ENCODE measurements at regions not wholly inside any gene's neighbourhood (a gene's known extent, or its start where the extent isn't known, plus 50 kb on each side); places are given as distances from the start of the nearest gene placed in this dataset.

GRCh38 chr12:59941461-59941860 lies 345.6 kb downstream of the SLC16A7 start:
- Histone ChIP-seq H3K36me3 (ENCODE audit: control insufficient read depth in 2 of 2, insufficient read depth in 1 of 2, low read length in 2 of 2) (no peaks in the 10 kb centered on the region), H3K4me3 (ENCODE audit: low read depth, low read length) (no peak overlapping the region), H3K27ac (ENCODE audit: extremely low read depth, low read depth, low read length) (no peak overlapping the region), H3K9me3 (ENCODE audit: control insufficient read depth, insufficient read depth, low read depth, low read length) (no peaks in the 10 kb centered on the region), H3K4me1 (ENCODE audit: control insufficient read depth, insufficient read depth, low read length) (no peaks in the 10 kb centered on the region)
- POLR2A ChIA-PET, result no interaction called here
- TF ChIP-seq ZNF521 (tag by site-specific recombination; IDR thresholded peaks at IDR 0.05), result no peak
- TF ChIP-seq ZSCAN23 (tag by site-specific recombination; IDR thresholded peaks at IDR 0.05), result no peak
- TF ChIP-seq ZNF544 (tag by site-specific recombination; IDR thresholded peaks at IDR 0.05), result no peak
- no peak for TF ChIP-seq ZNF2 (tag by site-specific recombination; IDR thresholded peaks at IDR 0.05)
- TF ChIP-seq KLF8 (tag by site-specific recombination; IDR thresholded peaks at IDR 0.05), result no peak
- TF ChIP-seq, protein P1, sequence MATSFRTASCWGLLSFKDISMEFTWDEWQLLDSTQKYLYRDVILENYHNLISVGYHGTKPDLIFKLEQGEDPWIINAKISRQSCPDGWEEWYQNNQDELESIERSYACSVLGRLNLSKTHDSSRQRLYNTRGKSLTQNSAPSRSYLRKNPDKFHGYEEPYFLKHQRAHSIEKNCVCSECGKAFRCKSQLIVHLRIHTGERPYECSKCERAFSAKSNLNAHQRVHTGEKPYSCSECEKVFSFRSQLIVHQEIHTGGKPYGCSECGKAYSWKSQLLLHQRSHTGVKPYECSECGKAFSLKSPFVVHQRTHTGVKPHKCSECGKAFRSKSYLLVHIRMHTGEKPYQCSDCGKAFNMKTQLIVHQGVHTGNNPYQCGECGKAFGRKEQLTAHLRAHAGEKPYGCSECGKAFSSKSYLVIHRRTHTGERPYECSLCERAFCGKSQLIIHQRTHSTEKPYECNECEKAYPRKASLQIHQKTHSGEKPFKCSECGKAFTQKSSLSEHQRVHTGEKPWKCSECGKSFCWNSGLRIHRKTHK (tag by site-specific recombination; IDR thresholded peaks at IDR 0.05), result no peak
- TF ChIP-seq TRIM28 (IDR thresholded peaks at IDR 0.05; ENCODE audit: borderline replicate concordance, low read length), result no peak
- TF ChIP-seq ZSCAN30 (tag by site-specific recombination; IDR thresholded peaks at IDR 0.05), result no peak
- no peak for TF ChIP-seq ZNF549 (tag by site-specific recombination; IDR thresholded peaks at IDR 0.05)
- no peak for TF ChIP-seq ZNF48 (tag by site-specific recombination; IDR thresholded peaks at IDR 0.05)
- no peak for TF ChIP-seq ZNF221 (tag by site-specific recombination; IDR thresholded peaks at IDR 0.05; ENCODE audit: borderline replicate concordance)
- TF ChIP-seq, protein P2, sequence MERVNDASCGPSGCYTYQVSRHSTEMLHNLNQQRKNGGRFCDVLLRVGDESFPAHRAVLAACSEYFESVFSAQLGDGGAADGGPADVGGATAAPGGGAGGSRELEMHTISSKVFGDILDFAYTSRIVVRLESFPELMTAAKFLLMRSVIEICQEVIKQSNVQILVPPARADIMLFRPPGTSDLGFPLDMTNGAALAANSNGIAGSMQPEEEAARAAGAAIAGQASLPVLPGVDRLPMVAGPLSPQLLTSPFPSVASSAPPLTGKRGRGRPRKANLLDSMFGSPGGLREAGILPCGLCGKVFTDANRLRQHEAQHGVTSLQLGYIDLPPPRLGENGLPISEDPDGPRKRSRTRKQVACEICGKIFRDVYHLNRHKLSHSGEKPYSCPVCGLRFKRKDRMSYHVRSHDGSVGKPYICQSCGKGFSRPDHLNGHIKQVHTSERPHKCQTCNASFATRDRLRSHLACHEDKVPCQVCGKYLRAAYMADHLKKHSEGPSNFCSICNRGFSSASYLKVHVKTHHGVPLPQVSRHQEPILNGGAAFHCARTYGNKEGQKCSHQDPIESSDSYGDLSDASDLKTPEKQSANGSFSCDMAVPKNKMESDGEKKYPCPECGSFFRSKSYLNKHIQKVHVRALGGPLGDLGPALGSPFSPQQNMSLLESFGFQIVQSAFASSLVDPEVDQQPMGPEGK (tag by site-specific recombination; IDR thresholded peaks at IDR 0.05), result no peak
- CTCF ChIA-PET, result no interaction called here

- no peaks in the 10 kb centered on the region for H3K36me3 ChIP-seq (ENCODE audit: control insufficient read depth in 2 of 2, insufficient read depth in 1 of 2, low read length in 2 of 2)
- no peak overlapping the region for H3K4me3 ChIP-seq (ENCODE audit: low read depth, low read length)
- ChIA-PET POLR2A (no interaction called here), CTCF (no interaction called here)
- no peak overlapping the region for H3K27ac ChIP-seq (ENCODE audit: extremely low read depth, low read depth, low read length)
- TF ChIP-seq PRDM1 (tag by site-specific recombination; IDR thresholded peaks at IDR 0.05) (no peak), YY2 (tag by site-specific recombination; IDR thresholded peaks at IDR 0.05) (no peak), GFI1B (tag by site-specific recombination; IDR thresholded peaks at IDR 0.05) (no peak), BCL11B (tag by site-specific recombination; IDR thresholded peaks at IDR 0.05; ENCODE audit: low read depth) (no peak)
- TF ChIP-seq, protein P3, sequence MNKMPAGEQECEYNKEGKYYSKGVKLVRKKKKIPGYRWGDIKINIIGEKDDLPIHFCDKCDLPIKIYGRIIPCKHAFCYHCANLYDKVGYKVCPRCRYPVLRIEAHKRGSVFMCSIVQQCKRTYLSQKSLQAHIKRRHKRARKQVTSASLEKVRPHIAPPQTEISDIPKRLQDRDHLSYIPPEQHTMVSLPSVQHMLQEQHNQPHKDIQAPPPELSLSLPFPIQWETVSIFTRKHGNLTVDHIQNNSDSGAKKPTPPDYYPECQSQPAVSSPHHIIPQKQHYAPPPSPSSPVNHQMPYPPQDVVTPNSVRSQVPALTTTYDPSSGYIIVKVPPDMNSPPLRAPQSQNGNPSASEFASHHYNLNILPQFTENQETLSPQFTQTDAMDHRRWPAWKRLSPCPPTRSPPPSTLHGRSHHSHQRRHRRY (tag by site-specific recombination; IDR thresholded peaks at IDR 0.05), result no peak
- no peaks in the 10 kb centered on the region for H3K9me3 ChIP-seq (ENCODE audit: control insufficient read depth, insufficient read depth, low read depth, low read length)
- no peaks in the 10 kb centered on the region for H3K4me1 ChIP-seq (ENCODE audit: control insufficient read depth, insufficient read depth, low read length)
Observed at GRCh38 chr12:59944177-59944576, 348.3 kb downstream of the SLC16A7 start.

DNA sequence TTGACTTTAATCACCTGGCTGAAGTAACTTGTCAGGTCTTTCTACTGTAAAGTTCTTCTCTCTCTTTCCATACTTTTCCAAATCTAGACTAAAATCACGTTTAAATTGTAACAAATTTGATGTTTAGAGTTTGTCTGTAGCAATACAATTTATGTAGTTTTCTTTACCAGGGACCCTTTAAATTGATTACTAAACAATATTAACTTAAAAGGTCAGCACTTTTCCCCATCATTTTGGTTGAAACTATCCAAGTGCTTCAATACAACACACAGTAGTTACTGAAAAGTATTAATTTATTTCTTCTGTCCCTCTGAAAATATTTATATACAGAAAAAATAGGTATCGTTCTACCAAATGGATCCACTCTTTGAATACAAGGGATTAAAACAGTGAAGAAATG lies 350.8 kb downstream of the SLC16A7 start:
- CTCF ChIA-PET, result no interaction called here
- TF ChIP-seq, protein P4, sequence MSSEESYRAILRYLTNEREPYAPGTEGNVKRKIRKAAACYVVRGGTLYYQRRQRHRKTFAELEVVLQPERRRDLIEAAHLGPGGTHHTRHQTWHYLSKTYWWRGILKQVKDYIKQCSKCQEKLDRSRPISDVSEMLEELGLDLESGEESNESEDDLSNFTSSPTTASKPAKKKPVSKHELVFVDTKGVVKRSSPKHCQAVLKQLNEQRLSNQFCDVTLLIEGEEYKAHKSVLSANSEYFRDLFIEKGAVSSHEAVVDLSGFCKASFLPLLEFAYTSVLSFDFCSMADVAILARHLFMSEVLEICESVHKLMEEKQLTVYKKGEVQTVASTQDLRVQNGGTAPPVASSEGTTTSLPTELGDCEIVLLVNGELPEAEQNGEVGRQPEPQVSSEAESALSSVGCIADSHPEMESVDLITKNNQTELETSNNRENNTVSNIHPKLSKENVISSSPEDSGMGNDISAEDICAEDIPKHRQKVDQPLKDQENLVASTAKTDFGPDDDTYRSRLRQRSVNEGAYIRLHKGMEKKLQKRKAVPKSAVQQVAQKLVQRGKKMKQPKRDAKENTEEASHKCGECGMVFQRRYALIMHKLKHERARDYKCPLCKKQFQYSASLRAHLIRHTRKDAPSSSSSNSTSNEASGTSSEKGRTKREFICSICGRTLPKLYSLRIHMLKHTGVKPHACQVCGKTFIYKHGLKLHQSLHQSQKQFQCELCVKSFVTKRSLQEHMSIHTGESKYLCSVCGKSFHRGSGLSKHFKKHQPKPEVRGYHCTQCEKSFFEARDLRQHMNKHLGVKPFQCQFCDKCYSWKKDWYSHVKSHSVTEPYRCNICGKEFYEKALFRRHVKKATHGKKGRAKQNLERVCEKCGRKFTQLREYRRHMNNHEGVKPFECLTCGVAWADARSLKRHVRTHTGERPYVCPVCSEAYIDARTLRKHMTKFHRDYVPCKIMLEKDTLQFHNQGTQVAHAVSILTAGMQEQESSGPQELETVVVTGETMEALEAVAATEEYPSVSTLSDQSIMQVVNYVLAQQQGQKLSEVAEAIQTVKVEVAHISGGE (tag by site-specific recombination; conservative IDR thresholded peaks at IDR 0.05; ENCODE audit: low read depth), result no peak
- H3K4me1 ChIP-seq (ENCODE audit: control insufficient read depth, insufficient read depth, low read length), result no peaks in the 10 kb centered on the region
- POLR2A ChIA-PET, result no interaction called here
- no peak overlapping the region for H3K27ac ChIP-seq (ENCODE audit: extremely low read depth, low read depth, low read length)
- H3K4me3 ChIP-seq (ENCODE audit: low read depth, low read length), result no peak overlapping the region
- H3K36me3 ChIP-seq (ENCODE audit: control insufficient read depth in 2 of 2, insufficient read depth in 1 of 2, low read length in 2 of 2), result no peaks in the 10 kb centered on the region
- H3K9me3 ChIP-seq (ENCODE audit: control insufficient read depth, insufficient read depth, low read depth, low read length), result no peaks in the 10 kb centered on the region

Data from HEK293 (cell line).